ENCODE measurements at regions not wholly inside any gene's neighbourhood (a gene's known extent, or its start where the extent isn't known, plus 50 kb on each side); places are given as distances from the start of the nearest gene placed in this dataset.

DNA sequence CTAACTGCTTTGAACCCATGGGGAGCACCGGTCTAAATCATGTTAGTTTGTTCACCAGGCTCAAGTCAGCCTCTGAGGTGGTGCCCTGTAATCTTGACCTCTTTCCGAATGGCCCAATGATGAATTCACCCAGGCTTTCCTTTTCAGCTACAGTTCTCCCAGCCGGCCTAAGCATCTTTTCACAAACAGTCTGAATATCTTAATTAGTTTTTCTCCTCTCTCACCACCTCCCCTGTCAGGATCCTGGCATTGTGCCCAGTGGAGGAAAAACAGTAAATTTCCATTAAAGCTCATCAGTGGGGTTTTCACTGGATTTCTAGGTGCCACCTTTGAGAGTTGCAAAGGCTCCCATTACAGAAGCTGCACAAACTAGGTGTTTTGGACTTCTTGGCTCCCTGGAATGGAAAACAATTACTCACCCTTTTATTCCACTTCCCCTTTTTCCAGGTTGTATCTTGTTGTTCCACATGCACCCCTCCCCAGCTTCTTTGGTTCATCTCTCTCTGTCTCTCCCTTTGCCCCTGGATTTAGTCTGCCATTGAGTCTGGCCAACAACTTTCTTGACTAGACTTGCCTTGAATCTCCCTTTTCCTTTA, 69.4 kb upstream of the ADAMTSL1 start:
- no peak for DNase-seq

DNA sequence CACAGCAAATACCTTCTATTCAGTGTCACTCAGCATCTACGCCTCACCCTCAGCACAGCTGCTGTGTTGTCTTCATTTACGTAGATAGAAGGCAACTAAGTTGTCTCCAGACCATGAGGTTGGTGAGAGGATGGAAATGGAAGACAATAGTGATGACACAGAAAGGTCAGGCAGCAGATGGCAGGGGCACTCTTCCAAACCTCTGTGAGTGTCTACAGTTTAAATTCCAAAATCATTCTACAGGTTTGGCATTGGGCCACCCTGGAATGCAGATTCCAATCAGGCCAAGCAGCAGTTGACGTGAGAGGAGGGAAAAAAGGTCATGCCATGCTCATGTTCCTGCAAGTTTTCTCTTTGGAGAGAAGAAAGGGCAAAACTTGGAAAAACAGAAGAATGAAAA, 68.7 kb upstream of the ADAMTSL1 start:
- no peak for DNase-seq

DNA sequence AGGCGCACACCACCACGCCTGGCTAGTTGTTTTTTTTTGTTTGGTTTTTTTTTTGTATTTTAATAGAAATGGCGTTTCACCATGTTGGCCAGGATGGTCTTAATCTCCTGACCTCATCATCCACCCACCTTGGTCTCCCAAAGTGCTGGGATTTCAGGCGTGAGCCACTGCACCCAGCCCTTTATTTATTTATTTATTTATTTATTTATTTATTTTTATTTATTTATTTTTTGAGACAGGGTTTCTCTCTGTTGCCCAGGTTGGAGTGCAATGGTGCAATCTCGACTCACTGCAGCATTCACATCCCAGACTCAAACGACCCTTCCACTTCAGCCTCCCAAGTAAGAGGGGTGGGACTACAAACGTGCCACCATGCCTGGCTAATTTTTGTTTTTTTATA, 63.0 kb upstream of the ADAMTSL1 start:
- DNase-seq, result no peak

DNA sequence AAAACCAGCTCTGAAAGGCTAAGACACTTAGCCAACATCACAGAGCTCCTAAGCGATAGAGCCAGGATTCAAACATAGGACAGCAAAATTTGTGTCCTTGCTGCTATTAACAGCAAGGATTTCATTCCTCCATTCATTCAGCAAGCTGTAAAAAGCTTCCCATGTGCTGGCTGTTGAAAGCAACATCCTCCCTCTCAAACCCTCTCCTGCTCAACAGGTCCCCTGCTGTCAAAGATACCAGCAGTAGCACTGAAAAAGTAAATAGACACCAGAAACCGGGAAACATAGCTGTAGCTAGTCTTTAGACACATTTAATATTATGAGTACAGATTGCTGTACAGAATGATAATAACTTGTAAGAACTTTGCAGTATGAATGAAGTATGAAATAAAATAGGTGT, 52.6 kb upstream of the ADAMTSL1 start:
- no peak for DNase-seq

DNA sequence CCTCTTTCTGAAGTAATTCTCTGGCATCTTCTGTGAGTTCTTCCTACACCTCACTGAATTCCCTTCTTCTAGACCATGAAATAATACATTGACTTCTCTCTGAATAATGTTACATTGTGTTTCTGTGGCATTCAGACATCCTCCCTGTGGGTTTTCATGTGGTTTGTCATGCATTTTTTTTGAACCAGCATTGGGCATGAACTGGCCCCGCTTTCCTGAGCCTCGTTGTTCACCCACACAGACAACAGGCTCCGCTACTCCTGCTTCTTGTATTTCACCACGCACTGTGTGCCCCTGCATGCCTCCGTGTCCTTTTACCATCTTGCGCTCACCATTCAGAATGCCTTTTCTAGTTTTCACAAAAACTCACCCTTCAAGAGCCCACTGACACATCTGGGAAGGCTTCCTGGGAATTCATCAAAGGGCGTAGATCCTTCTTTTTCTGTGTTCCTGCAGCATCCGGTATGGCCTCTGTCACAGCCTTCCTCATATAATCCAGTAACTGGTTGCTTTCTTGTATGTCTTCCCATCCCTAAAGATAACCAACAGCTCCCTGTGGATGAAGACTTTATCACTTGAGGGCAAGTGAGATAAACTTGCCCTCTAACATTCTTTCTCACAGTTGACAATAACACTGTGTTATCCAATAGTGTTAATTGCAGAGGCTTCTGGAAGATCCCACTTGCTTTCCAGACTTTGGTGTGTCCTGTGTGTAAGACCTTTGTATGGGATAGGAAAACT, 51.5 kb upstream of the ADAMTSL1 start:
- DNase-seq, result no peak

DNA sequence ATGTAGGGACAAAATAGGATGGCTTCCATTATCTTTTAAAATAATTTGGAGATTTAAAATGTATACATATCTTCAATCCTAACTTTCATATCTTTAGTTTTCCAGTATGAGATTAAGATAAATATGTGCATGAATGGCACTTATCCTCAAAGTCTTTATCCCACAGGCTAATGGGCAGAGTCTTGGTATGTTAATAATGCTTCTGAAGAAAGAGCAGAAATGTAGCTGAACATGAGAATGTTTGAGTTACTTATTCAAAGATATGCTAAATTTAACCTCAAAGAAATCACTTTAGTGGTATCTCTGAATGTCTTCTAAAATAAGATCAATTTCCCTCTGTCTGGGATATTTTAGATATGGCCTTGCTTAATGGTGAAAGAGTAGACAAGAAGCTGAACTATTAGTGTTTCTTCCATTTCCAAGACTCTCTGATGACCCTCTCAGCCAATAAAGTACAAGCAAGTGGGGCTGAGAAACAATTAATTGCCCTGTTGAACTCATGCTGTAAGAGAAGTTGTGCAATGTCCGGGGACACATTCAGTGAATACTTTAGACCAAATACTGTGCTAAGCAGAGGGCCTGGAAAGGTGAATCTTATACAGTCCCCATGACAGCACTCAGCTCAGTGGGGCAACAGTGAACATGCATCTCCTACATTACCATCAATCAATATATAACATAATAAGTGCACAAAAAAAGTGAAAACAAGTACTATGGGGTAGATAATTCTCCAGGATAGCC, 50.0 kb upstream of the ADAMTSL1 start:
- DNase-seq, result no peak

All from activated naive CD4-positive, alpha-beta T cell (primary cell).